K562 (cell line): ENCODE measurements at regions not wholly inside any gene's neighbourhood (a gene's known extent, or its start where the extent isn't known, plus 50 kb on each side); places are given as distances from the start of the nearest gene placed in this dataset.

ENCODE experiments used
- ATAC-seq: fragments of 200-7000 bp; cut with Tn5 transposase; 3 replicates; pipeline ENCODE4 v1.9.1; 2020; ENCODE audit warnings: moderate library complexity
- BruUV-seq: library from RNA; stranded (reverse); fragments of 400-500 nt; replicated peaks from 2 replicates; lab custom pipeline; 2021; lab: Mats Ljungman, UMichigan
- CTCF ChIA-PET: fragments of 300-600 bp; formaldehyde crosslinking; extraction: SDS; loops from one replicate; lab custom pipeline; 2021; ENCODE audit warnings: low intra/inter-chr PET ratio; lab: Yijun Ruan, JAX
- POLR2A ChIA-PET: fragments of 300-600, 350-650 bp; sonication (Branson Sonifier 250); formaldehyde crosslinking; extraction: SDS; loops from one replicate; lab custom pipeline; 2021; ENCODE audit warnings: antibody characterized with exemption, inconsistent platforms; lab: Yijun Ruan, JAX
- DNase-seq, 4 experiments: peaks; one replicate each; pipeline versions ENCODE4 v3.0.0 to v3.0.0-alpha.2; 2011 to 2018; ENCODE audit warnings: low spot score in 3 of 4, mixed read lengths in 3 of 4; ENCODE audit errors: extremely low read depth in 1 of 4
- FAIRE-seq: peaks from 2 replicates; lab custom pipeline; 2011; peaks lifted over from hg19 to GRCh38; lab: Jason Lieb, UNC
- H2AFZ ChIP-seq: 2 replicates; pipeline ENCODE4 v1.6.0; 2011; ENCODE audit warnings: low read depth, low read length, control low read depth, inconsistent platforms
- H3K27ac ChIP-seq: fragments of 200-600 bp; 3 replicates; pipeline ENCODE4 v1.8.0; 2011; ENCODE audit warnings: low read depth, mild to moderate bottlenecking, control low read depth, inconsistent platforms, low read length, moderate library complexity, mixed read lengths; ENCODE audit errors: extremely low read depth
- H3K27me3 ChIP-seq, 2 experiments: fragments of 300-600 bp in 1 of 2; 2 replicates in 1 of 2; 3 replicates in 1 of 2; pipeline versions ENCODE4 v1.6.0 to v1.8.0; 2011; ENCODE audit warnings: inconsistent platforms in 2 of 2, low read length in 2 of 2, mild to moderate bottlenecking in 1 of 2, mixed read lengths in 1 of 2, moderate library complexity in 1 of 2; ENCODE audit not compliant: control insufficient read depth in 2 of 2, insufficient read depth in 2 of 2
- H3K36me3 ChIP-seq: fragments of 300-600 bp; 3 replicates; pipeline ENCODE4 v1.8.0; 2011; ENCODE audit warnings: mild to moderate bottlenecking, low read length, inconsistent platforms; ENCODE audit not compliant: control insufficient read depth, insufficient read depth
- H3K4me1 ChIP-seq, 2 experiments: fragments of 200-600 bp in 1 of 2; replicated peaks in 1 of 2; 2 replicates in 1 of 2; 3 replicates in 1 of 2; pipeline versions ENCODE4 v1.5.1 to v1.8.0; 2011; ENCODE audit warnings: inconsistent platforms in 2 of 2, low read length in 2 of 2, mild to moderate bottlenecking in 1 of 2, mixed read lengths in 1 of 2, moderate library complexity in 1 of 2; ENCODE audit not compliant: control insufficient read depth in 2 of 2, insufficient read depth in 2 of 2
- H3K4me2 ChIP-seq: 2 replicates; pipeline ENCODE4 v1.6.1; 2011; ENCODE audit warnings: low read length, control low read depth, inconsistent platforms, mixed read lengths; ENCODE audit not compliant: insufficient read depth
- H3K4me3 ChIP-seq: fragments of 200-600 bp; sonication (generic), shearing (Covaris generic); 2 replicates; pipeline ENCODE4 v1.5.1; 2016; ENCODE audit warnings: control low read depth, inconsistent platforms
- H3K79me2 ChIP-seq: fragments of 200-600 bp; 3 replicates; pipeline ENCODE4 v1.8.0; 2011; ENCODE audit warnings: low read length, inconsistent platforms; ENCODE audit not compliant: control insufficient read depth, insufficient read depth
- H3K9ac ChIP-seq, 2 experiments: 2 replicates each; pipeline versions ENCODE4 v1.6.0 to v1.6.1; 2011; ENCODE audit warnings: low read depth in 2 of 2, low read length in 2 of 2, control low read depth in 1 of 2, inconsistent platforms in 1 of 2, mild to moderate bottlenecking in 1 of 2, mixed read lengths in 1 of 2; ENCODE audit not compliant: insufficient read depth in 1 of 2
- H3K9me1 ChIP-seq: one replicate; pipeline ENCODE4 v1.6.0; 2011; ENCODE audit warnings: inconsistent platforms, mild to moderate bottlenecking, low read length, moderate library complexity; ENCODE audit not compliant: control insufficient read depth, insufficient read depth
- H3K9me3 ChIP-seq: replicated peaks from 2 replicates; pipeline ENCODE4 v1.5.1; 2011; ENCODE audit warnings: low read depth, low read length, inconsistent platforms; ENCODE audit not compliant: control insufficient read depth, insufficient read depth
- H4K20me1 ChIP-seq: replicated peaks from 2 replicates; pipeline ENCODE4 v1.6.1; 2011; ENCODE audit warnings: low read length, inconsistent platforms, mixed read lengths; ENCODE audit not compliant: control insufficient read depth, insufficient read depth
- CAMTA2 ChIP-seq: fragments of 250-450 bp; sonication (Bioruptor Pico); conservative IDR thresholded peaks from 2 replicates; pipeline ENCODE4 v1.5.1; 2022
- CREBBP ChIP-seq: IDR thresholded peaks from one replicate; pipeline ENCODE4 v1.6.1; 2012; ENCODE audit warnings: low read depth, mild to moderate bottlenecking, control low read depth, inconsistent platforms, low read length
- ESRRA ChIP-seq: fragments of 450-650 bp; IDR thresholded peaks from 2 replicates; pipeline ENCODE4 v1.6.1; 2014; ENCODE audit warnings: low read depth, mild to moderate bottlenecking, moderate library complexity, borderline replicate concordance
- JUND ChIP-seq, 2 experiments: IDR thresholded peaks; 2 replicates in 1 of 2; 3 replicates in 1 of 2; pipeline ENCODE4 v1.6.1; 2011; ENCODE audit warnings: borderline replicate concordance in 2 of 2, low read depth in 2 of 2, low read length in 2 of 2, improper control_type of control experiment in 1 of 2, missing biosample characterization in 1 of 2, missing genetic modification characterization in 1 of 2, missing genetic modification reagents in 1 of 2
- MLX ChIP-seq, 2 experiments: fragments of 450-650 bp in 1 of 2; sonication (generic) in 1 of 2; formaldehyde crosslinking; conservative IDR thresholded peaks; 2 replicates each; pipeline versions ENCODE4 v1.4.0 to v1.8.1; 2020 to 2022; ENCODE audit warnings: mild to moderate bottlenecking in 1 of 2, missing genetic modification reagents in 1 of 2
- NCOA2 ChIP-seq, 2 experiments: fragments of 450-650 bp; IDR thresholded peaks; 2 replicates each; pipeline ENCODE4 v1.6.1; 2018; ENCODE audit warnings: mild to moderate bottlenecking in 2 of 2, moderate library complexity in 1 of 2; ENCODE audit not compliant: partially characterized antibody in 2 of 2
- SAFB ChIP-seq: fragments of 200-400 bp; formaldehyde crosslinking; IDR thresholded peaks from 2 replicates; pipeline ENCODE4 v1.6.1; 2017; ENCODE audit warnings: low read depth, low read length, borderline replicate concordance
- SRSF1 ChIP-seq: fragments of 200-400 bp; formaldehyde crosslinking; IDR thresholded peaks from 2 replicates; pipeline ENCODE4 v1.6.1; 2017; ENCODE audit warnings: mild to moderate bottlenecking, low read depth, low read length, moderate library complexity
- TCFL5 ChIP-seq: fragments of 250-450 bp; sonication (Bioruptor Pico); conservative IDR thresholded peaks from 2 replicates; pipeline ENCODE4 v1.6.1; 2021; ENCODE audit warnings: mild to moderate bottlenecking, moderate library complexity, matching md5 sums
- THRAP3 ChIP-seq: fragments of 450-650 bp; IDR thresholded peaks from 2 replicates; pipeline ENCODE4 v1.6.1; 2016; ENCODE audit warnings: mild to moderate bottlenecking, inconsistent platforms, borderline replicate concordance
- TRIM28 ChIP-seq: fragments of 450-650 bp; IDR thresholded peaks from 2 replicates; pipeline ENCODE4 v1.6.1; 2017
- WGBS: fragments of 100-300 bp; shearing (Covaris generic); methylation state at CpG from one replicate; pipeline ENCODE4 v1.1.6; 2016; ENCODE audit warnings: low coverage, mixed read lengths; ENCODE audit not compliant: insufficient coverage; ENCODE audit errors: missing lambda C conversion rate; 5-methylcytosine and 5-hydroxymethylcytosine counted together
- in situ Hi-C: fragments of 300-500 bp; cut with MboI; formaldehyde crosslinking; loops from 4 replicates; pipeline ENCODE4 v1.15.0; 2018; ENCODE audit warnings: inconsistent platforms, mixed read lengths
- intact Hi-C: fragments of 100-400 bp; cut with micrococcal nuclease; formaldehyde crosslinking; loops from 2 replicates; pipeline ENCODE4 v1.14.2; 2022

- in situ Hi-C loops (no loop called here), intact Hi-C loops (no loop called here)
- BruUV-seq: no TSS peak
- FAIRE-seq (no peak), ATAC-seq (no peak)
- Histone ChIP-seq H3K4me3 (no peak overlapping the region), H3K36me3 (no peaks in the 10 kb centered on the region), H3K79me2 (no peaks in the 10 kb centered on the region)
- TF ChIP-seq TCFL5 (CRISPR knock-in tag): no peak
- no peak for TF ChIP-seq NCOA2 (IDR thresholded peaks at IDR 0.05; ENCODE audit: partially characterized antibody in 2 of 2)
- no peak for TF ChIP-seq CAMTA2 (CRISPR knock-in tag)
- TF ChIP-seq SRSF1: no peak
- no peak for TF ChIP-seq ESRRA
- TF ChIP-seq THRAP3: no peak
- TF ChIP-seq TRIM28: no peak
- TF ChIP-seq JUND (IDR thresholded peaks at IDR 0.05; ENCODE audit: borderline replicate concordance, low read depth, low read length): no peak
- no peak for TF ChIP-seq JUND (tag; IDR thresholded peaks at IDR 0.05; ENCODE audit: borderline replicate concordance, low read depth, low read length)
- no peak for TF ChIP-seq SAFB
- no peak for TF ChIP-seq CREBBP
- no peak for TF ChIP-seq MLX (CRISPR knock-in tag; conservative IDR thresholded peaks at IDR 0.05)
- TF ChIP-seq, all 486 proteins: peak for 0
- DNase-seq: no peak
- Histone ChIP-seq H3K27me3 (no peaks in the 10 kb centered on the region), H3K9me1 (no peaks in the 10 kb centered on the region), H3K9ac (no peak overlapping the region), H2AFZ (no peak overlapping the region), H3K4me2 (no peak overlapping the region), H3K4me1 (no peaks in the 10 kb centered on the region), H3K9me3 (no peaks in the 10 kb centered on the region), H3K27ac (no peak overlapping the region), H4K20me1 (no peaks in the 10 kb centered on the region)
- ChIA-PET CTCF (no interaction called here), POLR2A (no interaction called here)
- 2% methylated on average over 14 of the region's 16 CpGs for WGBS
Measured at GRCh38 chr4:142954415-142954814, 108.3 kb upstream of the INPP4B start.
